22Rv1 (cell line): ENCODE measurements at regions not wholly inside any gene's neighbourhood (a gene's known extent, or its start where the extent isn't known, plus 50 kb on each side); places are given as distances from the start of the nearest gene placed in this dataset.

Source experiments
- H3K27ac ChIP-seq: fragments of 450-650 bp; 2 replicates; pipeline ENCODE4 v1.5.1; 2017
- CTCF ChIP-seq: fragments of 450-650 bp; IDR thresholded peaks from 2 replicates; pipeline ENCODE4 v1.5.1; 2017; ENCODE audit warnings: mild to moderate bottlenecking
- ZFX ChIP-seq: fragments of 450-650 bp; IDR thresholded peaks from 2 replicates; pipeline ENCODE4 v1.6.1; 2017; ENCODE audit warnings: antibody characterized with exemption, borderline replicate concordance

- TF ChIP-seq ZFX: no peak
- peak; percentile 88 for TF ChIP-seq CTCF
- H3K27ac ChIP-seq: no peak overlapping the region
Measured at GRCh38 chr14:21748869-21749303, 75.3 kb upstream of the OR4E1 start.

GRCh38 chr14:21735639-21736307 lies 62.2 kb upstream of the OR4E1 start:
- H3K27ac ChIP-seq: no peak overlapping the region

GRCh38 chr14:21735200-21735599 lies 61.6 kb upstream of the OR4E1 start:
- TF ChIP-seq CTCF (no peak), ZFX (no peak)
- H3K27ac ChIP-seq: no peak overlapping the region

More at GRCh38 chr14:21735639-21736307, 62.2 kb upstream of the OR4E1 start:
- TF ChIP-seq ZFX: no peak
- TF ChIP-seq CTCF: no peak

- H3K27ac ChIP-seq: no peak overlapping the region
- TF ChIP-seq ZFX: no peak
- TF ChIP-seq CTCF: peak; percentile 89
Measured at GRCh38 chr14:21734457-21735074, 60.9 kb upstream of the OR4E1 start.

GRCh38 chr14:21729703-21730233 lies 56.1 kb upstream of the OR4E1 start:
- TF ChIP-seq ZFX (no peak), CTCF (no peak)
- H3K27ac ChIP-seq: no peak overlapping the region

- TF ChIP-seq CTCF: no peak
- no peak for TF ChIP-seq ZFX
Measured at GRCh38 chr14:21725250-21725649, 51.6 kb upstream of the OR4E1 start.

GRCh38 chr14:21724090-21724973 lies 50.7 kb upstream of the OR4E1 start:
- TF ChIP-seq ZFX: no peak
- no peak for TF ChIP-seq CTCF
- H3K27ac ChIP-seq: no peak overlapping the region

More at GRCh38 chr14:21725250-21725649, 51.6 kb upstream of the OR4E1 start:
- no peak overlapping the region for H3K27ac ChIP-seq
